ENCODE measurements at regions not wholly inside any gene's neighbourhood (a gene's known extent, or its start where the extent isn't known, plus 50 kb on each side); places are given as distances from the start of the nearest gene placed in this dataset.
"Not testable (repeated sequence)": the region's sequence is repeated elsewhere in the genome, so short reads cannot be mapped to it uniquely, and the experiment has no call there.

DNA sequence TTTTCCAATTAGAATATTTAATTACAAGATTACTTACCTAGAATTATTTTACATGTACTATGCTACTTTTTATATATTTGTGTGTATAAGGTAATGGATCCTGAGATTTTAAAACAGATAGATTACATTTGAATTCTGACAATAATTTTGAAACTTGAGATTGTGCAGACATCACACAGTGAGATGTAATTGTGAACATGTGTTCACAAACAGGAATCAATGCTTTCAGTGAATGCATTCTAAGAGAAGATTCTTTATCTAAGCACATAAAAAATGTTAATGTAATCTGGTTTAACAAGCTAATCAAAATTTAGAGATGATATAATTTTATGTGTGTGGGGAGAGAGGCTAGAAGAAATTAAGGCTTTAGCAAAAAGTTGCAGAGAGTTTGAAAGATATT lies 1925.5 kb downstream of the ARAP2 start:
- DNase-seq (ENCODE audit: low spot score): no peak

DNA sequence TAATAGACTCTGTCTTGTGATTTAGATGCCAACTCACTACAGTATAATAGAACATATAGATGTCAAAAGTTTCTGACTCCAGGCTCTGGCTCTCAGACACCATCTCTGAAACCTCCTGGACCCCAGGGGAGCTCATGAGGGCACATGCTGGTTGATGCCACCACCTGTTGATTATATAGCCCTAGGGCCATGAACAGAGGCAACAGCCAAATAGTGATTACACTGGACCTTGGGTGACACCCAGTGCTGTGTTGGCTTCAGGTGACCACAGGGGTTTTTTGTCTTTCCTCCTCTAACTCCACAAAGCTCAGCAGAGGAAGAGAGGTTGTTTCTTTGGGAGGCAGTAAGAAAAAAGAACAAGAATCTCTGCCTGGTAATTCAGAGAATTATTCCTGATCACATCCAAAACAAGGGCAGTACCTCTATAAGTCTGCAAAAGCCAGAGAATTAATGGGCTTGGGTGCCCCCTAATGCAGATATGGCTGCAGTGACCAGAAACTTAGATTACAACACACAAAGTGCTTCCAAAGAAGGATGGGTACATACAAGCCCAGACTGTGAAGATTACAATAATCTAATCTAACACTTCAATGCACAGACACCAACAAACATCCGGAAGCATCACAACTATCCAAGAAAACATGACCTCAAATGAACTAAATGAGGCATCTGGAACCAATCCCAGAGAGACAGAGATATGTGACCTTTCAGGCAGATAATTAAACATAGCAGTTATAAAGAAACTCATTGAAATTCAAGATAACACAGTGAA lies 1920.6 kb downstream of the ARAP2 start:
- DNase-seq (ENCODE audit: low spot score): no peak

DNA sequence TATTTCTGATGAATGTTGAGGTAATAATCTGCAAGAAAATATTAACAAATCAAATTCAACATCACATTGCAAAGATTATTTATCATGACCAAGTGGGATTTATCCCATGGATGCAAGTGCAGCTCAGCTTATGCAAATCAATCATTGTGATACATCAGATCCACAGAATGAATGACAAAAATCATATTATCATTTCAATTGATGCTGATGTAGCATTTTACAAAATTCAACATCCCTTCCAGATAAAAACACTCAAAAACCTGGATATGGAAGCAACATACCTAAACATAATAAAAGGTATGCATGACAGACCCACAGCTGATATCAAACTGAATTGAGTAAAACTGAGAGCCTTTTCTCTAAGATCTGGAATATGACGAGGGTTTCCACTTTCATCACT lies 1915.4 kb downstream of the ARAP2 start:
- DNase-seq (ENCODE audit: low spot score): no peak

DNA sequence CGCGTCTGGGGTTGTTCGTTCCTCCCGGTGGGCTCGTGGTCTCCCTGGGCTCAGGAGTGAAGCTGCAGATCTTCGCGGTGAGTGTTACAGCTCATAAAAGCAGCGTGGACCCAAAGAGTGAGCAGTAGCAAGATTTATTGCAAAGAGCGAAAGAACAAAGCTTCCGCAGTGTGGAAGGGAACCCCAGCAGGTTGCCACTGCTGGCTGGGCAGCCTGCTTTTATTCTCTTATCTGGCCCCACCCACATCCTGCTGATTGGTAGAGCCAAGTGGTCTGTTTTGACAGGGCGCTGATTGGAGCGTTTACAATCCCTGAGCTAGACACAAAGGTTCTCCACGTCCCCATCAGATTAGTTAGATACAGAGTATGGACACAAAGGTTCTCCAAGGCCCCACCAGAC lies 1909.2 kb downstream of the ARAP2 start:
- not testable (repeated sequence) for DNase-seq (ENCODE audit: low spot score)

DNA sequence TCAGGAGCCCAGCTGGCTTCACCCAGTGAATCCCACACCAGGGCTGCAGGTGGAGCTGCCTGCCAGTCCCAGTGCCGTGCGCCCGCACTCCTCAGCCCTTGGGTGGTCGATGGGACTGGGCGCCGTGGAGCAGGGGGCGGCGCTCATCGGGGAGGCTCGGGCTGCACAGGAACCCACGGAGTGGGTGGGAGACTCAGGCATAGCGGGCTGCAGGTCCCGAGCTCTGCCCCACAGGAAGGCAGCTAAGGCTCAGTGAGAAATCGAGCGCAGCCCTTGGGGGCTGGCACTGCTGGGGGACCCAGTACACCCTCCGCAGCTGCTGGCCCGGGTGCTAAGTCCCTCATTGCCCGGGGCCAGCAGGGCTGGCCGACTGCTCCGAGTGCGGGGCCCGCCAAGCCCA lies 1908.8 kb downstream of the ARAP2 start:
- not testable (repeated sequence) for DNase-seq (ENCODE audit: low spot score)

DNA sequence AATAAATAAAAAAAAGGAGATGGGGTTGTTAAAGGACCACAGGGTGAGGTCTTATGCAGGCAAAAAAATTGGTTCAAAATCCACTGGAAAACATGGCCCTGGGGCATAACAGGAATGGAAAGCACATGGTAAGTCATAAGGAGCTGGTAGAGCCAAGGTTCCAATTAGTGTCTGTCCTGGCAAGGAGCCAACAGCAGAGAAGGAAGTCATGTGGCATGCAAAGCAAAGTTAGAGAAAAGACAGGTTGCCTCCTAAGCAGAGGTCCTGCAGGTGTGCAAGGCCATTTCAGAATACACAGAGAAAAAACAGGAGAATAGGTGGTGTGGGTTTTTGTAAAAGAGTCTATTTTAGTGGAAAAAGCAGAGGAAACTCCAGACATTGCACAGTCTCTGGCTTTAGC lies 1881.7 kb downstream of the ARAP2 start:
- no peak for DNase-seq (ENCODE audit: low spot score)

DNA sequence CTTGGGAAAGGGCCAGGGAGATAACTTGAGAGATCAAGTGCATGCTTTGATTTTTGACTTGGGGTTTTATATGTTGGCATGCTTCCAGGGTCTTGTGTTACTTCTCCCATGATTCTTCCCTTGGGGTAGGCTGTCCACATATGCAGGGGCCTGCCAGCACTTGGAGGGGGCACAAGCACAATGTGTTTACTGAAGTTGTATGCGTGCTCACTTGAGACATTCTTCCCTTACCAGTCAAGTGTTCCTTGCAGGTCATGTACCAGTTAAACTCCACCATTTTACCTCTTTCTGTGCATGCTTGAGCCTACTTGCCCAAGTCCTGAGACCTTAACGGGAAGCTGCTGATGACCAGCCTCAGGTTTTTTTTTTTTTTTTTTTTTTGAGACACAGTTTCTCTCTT lies 1880.5 kb downstream of the ARAP2 start:
- DNase-seq (ENCODE audit: low spot score): no peak

DNA sequence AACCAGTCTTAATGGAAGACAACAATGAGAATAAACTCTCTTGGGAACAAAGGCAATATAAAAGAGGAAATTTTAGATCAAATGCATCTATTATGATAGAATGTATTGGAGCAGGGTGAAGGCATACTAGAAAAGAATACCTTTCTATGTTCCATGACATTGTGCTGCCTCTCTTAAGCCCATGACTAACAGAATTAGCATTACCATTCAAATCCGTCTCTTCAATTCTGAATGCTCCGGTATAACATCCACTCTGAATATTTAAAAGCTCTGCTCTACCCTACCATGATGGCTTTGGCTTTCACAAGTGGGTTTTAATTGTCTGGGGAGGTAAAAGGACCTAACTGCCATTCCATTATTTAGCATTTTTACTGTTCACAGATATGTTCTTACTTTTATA lies 1878.4 kb downstream of the ARAP2 start:
- no peak for DNase-seq (ENCODE audit: low spot score)

DNA sequence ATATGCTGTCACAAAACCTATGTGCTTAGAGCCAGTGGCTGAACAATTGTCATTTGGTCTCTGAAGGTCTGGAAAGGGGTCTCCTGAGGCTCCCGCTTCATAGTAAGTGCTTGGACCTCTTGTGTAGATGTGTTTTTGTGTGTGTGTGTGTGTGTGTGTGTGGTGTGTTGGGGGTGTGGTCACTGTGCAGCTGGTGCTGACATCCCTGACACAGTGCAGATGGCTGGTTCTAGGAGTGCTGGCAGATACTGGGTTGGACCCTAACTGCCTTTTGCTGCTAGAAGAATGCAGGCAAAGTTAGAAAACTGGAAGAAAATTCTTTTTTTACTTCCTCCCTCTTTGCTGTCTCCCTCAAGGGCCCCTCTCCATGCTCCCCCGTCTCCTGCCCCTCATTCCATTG lies 1872.6 kb downstream of the ARAP2 start:
- DNase-seq (ENCODE audit: low spot score): no peak

DNA sequence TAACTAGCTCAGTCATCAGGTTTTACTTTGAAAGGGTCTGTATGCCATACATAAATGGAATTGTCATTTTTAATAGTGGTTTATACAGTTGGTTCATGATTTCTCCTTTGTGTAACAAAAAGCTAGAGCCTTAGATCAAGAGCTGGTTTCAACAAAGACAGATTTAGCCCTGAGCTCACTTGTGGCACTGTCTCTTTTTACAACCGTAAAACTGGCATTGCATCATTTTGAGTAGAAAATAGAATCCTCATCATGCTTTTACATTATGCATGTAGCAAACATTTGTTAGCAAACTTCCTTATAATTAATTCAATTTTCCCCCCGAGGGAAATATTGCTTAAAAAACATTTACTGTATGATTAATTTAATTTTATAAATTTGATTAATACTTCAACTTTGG lies 1871.5 kb downstream of the ARAP2 start:
- DNase-seq (ENCODE audit: low spot score): no peak

DNA sequence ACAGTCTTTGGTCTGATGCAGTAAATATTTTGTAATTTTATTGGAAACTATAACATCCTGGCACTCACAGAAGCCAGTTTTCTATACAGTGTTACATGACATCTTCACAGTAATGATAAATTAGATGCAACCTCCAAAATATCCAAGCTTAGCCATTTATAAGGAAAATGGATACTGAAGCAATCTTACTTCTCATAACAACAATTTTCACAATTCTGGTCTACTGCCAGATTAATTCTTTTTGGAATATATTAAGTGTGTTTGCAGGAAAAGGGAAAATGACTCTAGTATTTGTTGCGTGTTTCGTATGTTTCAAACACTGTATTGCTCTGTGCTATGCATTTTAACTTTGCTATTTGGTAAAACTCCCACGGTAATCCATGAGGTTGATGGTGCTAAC lies 1870.9 kb downstream of the ARAP2 start:
- DNase-seq (ENCODE audit: low spot score): no peak

DNA sequence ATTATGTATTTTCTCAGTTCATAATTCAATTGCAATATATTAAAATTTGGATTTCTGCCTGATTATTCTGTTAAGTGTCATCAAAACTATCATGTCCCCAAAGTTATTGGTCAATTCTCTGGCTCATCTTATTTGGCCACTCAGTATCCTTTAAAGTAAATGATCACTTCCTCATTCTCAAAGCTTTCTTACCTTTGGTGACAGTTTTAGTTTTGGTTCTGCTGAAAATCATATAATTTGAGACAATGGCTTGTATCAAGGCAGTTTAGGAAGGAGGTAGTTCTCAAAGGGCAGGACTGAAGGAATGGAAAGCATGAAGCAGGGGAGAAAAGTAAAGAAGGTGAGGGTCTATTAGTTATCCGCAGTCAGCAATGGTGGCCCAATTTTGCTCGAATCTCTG lies 1832.1 kb downstream of the ARAP2 start:
- no peak for DNase-seq (ENCODE audit: low spot score)

DNA sequence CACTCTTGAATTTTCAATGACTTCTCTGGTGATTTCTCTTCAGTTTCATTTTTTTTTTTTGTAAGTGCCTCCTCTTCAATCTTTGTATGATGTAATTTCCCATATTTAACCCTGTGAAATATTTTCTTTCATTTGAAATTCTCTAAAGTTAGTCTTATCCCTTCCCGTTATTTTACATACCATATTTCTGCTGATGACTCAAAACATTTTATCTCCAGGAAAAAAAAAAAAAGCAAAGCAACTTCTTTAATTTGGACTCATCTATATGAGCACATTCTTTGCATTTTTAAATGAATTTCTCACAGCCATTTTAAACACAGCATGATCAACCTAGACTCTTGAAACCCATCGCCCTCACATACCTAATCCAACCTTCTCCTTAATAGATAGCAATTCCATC lies 1831.4 kb downstream of the ARAP2 start:
- no peak for DNase-seq (ENCODE audit: low spot score)

DNA sequence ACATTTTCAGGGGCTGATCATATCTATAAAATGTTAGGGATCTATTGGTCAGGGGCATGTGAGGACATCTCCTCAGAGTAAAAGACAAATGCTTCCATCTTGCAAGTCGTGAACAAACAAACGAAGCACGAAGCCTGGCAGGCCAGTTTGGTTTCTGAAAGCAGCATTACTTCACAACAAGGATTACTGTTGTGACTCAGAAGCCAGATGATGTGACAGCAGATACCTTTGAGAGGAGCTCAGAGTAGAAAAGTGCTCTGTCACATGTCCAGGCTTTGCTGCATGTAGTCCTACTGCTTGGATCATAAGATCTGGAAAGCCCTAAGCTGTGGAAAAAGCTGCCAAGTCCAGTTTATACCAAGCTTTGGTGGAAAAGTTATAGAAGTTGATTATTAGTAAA lies 1827.2 kb downstream of the ARAP2 start:
- DNase-seq (ENCODE audit: low spot score): no peak

DNA sequence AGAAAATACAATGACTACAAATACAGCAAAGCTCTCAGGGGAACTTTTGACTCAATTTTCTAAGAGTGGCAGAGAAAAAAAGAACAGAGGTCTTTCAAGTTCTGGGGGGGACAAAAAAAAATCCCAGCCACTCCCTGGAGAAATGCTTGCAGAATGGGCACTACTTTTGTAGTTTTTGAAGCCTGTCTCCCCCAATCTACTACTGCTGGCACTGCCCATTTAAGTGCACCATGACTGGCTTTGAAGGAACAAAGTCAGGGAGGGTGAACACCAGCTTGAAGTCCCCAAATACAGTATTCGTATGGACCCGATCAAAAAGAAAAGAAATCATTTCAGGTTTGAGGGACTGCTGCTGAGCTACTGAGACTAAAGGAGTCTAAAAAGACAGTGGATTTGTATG lies 1824.4 kb downstream of the ARAP2 start:
- no peak for DNase-seq (ENCODE audit: low spot score)

DNA sequence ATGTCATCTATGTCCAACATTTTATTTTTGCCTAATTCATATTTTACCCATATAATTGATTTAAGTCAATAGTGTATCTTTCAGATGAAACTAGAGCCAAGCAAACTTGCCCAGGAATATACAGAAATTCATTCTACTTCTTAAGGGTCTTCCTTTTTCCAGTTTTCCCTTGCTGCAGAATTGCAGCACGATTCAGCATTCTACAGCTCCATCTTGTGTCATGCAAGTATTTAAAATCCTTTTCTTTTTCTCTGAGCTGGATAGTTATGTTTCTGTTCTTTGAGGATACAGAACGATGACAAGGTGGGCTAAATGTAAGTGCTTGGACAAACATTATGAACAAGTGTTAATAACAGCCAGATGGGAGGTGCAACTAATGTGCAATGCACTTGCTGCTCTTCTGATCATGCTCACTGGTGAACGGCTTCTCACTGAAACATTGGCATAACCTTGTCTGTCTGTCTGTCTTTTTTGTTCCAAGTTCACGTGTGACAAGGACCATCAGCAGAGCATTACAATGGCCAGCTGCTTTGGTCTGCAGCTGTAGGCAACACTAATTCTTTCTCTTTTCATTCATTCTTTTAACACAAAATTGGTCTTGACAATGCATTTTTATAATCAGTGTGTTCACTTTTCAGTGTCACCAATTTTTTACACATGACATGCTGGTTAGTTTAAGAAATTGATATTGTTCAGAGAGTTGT lies 1821.7 kb downstream of the ARAP2 start:
- DNase-seq (ENCODE audit: low spot score): no peak

DNA sequence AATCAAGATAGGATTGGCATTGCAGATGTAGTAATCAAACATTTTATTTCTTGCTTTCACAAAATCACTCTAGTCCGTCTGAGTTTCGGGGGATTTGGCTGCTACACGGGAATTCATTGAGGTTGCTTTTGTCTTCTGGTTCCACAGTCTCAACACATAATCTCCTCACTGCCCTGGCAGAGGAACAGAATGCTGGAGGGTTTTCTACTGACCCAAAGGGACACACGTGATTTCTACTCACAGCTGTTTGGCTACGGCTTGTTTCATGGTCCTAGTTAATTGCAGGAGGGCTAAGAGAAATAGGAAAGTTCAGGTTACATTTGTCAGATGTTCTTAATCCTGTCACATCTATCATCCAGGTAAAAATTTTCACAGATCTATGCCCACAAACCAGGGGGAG lies 1811.6 kb downstream of the ARAP2 start:
- no peak for DNase-seq (ENCODE audit: low spot score)

DNA sequence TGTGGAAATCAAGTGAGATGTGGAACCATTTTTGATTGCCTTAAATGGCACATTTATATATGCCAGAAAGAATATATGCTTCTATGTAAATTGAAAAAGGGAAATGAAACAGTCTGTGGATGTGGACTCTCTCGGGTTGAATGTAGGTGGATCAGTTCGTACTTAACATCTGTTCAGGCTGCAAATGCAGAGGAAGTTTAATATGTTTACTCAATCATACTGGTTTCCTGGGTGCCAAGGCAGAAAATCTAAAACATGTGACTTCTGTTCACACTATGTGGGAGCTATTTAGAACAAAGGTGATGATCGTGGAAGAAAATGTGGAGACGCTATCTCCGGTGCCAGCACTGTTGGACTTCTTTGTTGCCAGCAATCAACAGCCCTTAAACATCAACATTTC lies 1809.9 kb downstream of the ARAP2 start:
- DNase-seq (ENCODE audit: low spot score): not testable (repeated sequence)

DNA sequence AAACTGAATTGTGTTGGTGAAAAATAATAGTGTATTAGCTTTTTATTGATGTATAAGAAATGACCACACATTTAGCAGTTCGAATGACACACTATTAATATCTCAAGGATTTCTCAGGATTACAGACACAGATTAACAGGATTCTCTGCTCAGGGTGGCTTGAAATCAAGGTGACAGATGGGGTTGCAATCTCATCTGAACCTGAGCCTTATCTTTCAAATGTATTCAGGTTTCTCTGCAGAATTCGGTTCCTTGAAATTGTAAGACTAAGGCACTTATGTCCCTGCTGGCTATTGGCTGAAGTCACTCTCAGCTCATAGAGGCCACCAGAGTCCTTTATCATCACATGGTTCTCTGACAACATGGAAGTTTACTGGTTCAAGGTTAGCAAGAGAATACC lies 1780.1 kb downstream of the ARAP2 start:
- no peak for DNase-seq (ENCODE audit: low spot score)

DNA sequence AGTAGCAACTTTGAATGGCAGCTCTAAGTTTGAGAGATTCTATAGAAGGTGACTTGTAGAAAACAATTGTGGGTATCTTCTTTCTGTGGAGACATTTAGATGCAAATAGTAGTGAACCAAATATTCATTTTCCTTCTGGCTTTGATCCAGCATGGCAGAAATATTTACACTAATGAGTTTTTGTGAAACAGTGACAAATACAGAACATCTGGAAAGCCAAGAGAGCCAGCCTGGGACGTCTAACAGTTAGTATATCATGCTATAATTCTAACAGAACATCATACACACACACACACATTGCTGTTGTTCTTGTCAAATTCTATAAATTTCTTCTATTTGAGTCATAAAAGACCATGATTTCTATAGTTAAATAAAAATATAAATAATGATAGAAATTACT lies 1777.9 kb downstream of the ARAP2 start:
- no peak for DNase-seq (ENCODE audit: low spot score)

DNA sequence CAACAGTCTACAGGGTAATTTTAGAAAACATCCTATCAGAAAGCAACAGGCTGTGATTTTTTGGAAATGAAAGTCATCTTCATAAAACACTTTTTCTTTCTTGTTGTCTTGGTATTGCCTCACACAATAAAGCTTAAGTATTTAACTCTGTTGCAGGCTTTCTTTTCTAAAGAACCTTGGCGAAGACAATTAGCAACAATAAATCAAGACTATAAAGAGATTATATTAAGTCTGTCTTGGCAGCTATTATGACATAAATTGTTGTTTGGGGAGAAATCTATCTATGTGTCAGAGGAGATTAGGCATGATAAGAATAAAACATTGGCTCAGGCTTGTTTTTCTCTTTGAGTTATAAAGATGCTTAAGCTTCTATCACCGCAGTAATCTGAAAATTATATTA lies 1774.8 kb downstream of the ARAP2 start:
- DNase-seq (ENCODE audit: low spot score): no peak

DNA sequence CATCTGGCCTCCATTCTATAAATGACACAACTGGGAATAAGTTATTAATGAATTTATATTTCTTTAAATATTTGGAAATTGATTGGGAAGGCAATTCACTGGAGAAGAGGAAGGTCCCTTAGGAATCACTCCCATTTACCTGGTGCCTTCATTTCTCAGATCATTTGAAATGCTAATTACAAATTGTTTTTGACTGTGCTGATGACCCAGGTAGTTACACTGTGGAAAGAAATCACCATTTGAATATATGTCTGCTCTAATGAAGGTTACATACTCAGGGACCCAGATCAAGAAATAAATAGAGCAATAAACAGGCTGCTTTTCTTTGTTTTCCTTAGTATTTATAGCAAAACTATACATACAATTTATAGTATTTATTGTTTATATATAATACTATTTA lies 1759.1 kb downstream of the ARAP2 start:
- no peak for DNase-seq (ENCODE audit: low spot score)

DNA sequence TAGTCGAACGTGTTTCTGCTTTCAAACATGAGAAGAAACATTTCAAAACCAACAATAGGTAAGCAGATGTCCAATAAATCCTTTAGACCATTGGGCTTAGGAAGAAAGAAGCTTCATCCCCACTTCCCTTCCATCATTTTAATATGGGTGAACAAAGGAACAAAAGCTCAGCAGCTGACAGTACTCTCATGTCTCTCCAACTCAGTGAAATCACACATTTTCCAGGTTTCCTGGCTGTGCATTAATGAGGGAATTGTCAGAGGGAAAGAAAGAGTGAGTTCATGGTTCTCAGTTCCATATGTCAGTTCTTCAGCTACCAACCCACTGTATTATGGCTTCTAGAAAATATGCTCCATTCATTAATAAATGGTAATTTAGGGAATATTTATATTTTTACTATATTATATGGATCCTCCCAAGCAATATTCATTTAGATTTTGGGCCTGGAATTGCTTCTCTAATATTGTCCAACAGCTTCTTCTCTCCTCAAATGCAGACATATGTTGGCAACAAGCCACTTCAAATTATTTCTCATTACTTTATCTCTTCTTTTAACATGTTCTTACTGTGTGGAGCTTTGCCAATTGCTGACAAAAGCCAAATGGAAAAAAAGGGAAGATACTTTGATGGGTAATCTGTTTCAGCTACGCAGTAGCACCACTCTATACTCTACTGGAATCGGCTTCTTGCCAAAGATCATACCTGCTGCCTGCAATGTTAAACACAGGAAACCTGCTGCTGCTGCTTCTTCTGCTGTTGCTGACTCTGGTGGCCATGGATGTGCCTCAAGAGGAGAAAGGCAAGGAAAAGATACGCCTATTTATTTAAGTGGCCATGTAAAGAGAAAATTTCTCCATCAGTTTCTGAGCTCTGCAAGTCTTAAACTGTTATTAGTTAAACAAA lies 1757.6 kb downstream of the ARAP2 start:
- DNase-seq (ENCODE audit: low spot score): no peak
